Activated T-cell treated with anti-CD3 and anti-CD28 coated beads, Interleukin-2, amount 50 U/mL, for 72 hours (primary cell): ENCODE measurements at regions not wholly inside any gene's neighbourhood (a gene's known extent, or its start where the extent isn't known, plus 50 kb on each side); places are given as distances from the start of the nearest gene placed in this dataset.
"Not testable (repeated sequence)": the region's sequence is repeated elsewhere in the genome, so short reads cannot be mapped to it uniquely, and the experiment has no call there.

Experiments
- ATAC-seq, 2 donors: fragments of 150-1000 bp; cut with Tn5 transposase; replicated peaks in 1 of 2; 2 replicates each; pipeline ENCODE4 v1.10.0; 2021; ENCODE audit warnings: moderate library complexity in 2 of 2, mild to moderate bottlenecking in 1 of 2
- DNase-seq, 2 donors: peaks; one replicate each; pipeline ENCODE4 v3.0.0; 2021 to 2022; ENCODE audit warnings: mixed read lengths in 1 of 2
- H3K27ac Mint-ChIP-seq: one replicate; pipeline ENCODE4 v1.8.0; 2022; ENCODE audit warnings: mild to moderate bottlenecking, moderate library complexity, mixed read lengths
- H3K27me3 Mint-ChIP-seq: one replicate; pipeline ENCODE4 v1.8.0; 2022; ENCODE audit warnings: low read depth, mixed read lengths
- H3K36me3 Mint-ChIP-seq, 2 donors: one replicate each; pipeline ENCODE4 v1.8.0; 2022; ENCODE audit warnings: mixed read lengths in 2 of 2, mild to moderate bottlenecking in 1 of 2; ENCODE audit not compliant: insufficient read depth in 2 of 2
- H3K4me1 Mint-ChIP-seq: one replicate; pipeline ENCODE4 v1.8.0; 2022; ENCODE audit warnings: low read depth, mixed read lengths
- H3K4me3 Mint-ChIP-seq, 2 donors: one replicate each; pipeline ENCODE4 v1.8.0; 2022; ENCODE audit warnings: mild to moderate bottlenecking in 2 of 2, mixed read lengths in 2 of 2, moderate library complexity in 2 of 2
- H3K9me3 Mint-ChIP-seq, 2 donors: one replicate each; pipeline ENCODE4 v1.8.0; 2022; ENCODE audit warnings: mixed read lengths in 2 of 2

DNA sequence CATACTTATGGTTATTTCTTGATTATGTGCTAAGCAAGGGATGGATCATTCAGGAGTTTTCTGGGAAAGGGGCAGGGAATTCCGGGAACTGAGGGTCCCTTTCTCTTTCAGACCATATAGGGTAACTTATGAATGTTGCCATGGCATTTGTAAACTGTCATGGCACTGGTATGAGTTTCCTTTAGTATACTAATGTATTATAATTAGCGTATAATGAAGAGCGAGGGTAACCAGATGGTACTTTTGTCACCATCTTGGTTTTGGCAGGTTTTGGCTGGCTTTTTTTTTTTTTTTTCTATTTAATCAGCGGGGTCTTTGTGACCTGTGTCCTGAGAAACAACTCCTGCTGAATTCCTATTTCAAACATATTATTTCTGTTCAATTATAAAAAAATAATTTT is 237.6 kb upstream of the PTER start:
- ATAC-seq (no peak), DNase-seq (no peak)
- peaks cover 15% of the 10 kb centered on the region for H3K4me1 Mint-ChIP-seq
- no peaks in the 10 kb centered on the region for H3K27me3 Mint-ChIP-seq
- no peak overlapping the region for H3K4me3 Mint-ChIP-seq
- peaks cover 0 to 3% of the 10 kb centered on the region in 2 donors for H3K36me3 Mint-ChIP-seq
- H3K9me3 Mint-ChIP-seq = peaks cover 0 to 9% of the 10 kb centered on the region in 2 donors
- H3K27ac Mint-ChIP-seq = no peak overlapping the region

DNA sequence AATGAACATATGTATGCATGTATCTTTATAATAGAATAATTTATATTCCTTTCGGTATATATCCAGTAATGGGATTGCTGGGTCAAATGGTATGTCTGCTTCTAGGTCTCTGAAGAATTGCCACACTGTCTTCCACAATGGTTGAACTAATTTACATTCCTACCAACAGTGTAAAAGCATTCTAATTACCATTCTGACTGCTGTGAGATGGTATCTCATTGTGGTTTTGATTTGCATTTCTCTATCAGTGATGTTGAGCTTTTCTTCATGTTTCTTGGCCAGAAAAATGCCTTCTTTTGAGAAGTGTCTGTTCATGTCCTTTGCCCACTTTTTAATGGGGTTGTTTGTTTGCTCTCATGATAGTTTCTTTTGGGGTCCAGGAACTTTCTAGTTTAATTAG is 213.2 kb upstream of the PTER start:
- ATAC-seq, DNase-seq, H3K4me1 Mint-ChIP-seq, H3K4me3 Mint-ChIP-seq, H3K27me3 Mint-ChIP-seq, H3K27ac Mint-ChIP-seq, H3K36me3 Mint-ChIP-seq: not testable (repeated sequence)
- peaks cover 12 to 17% of the 10 kb centered on the region in 2 donors for H3K9me3 Mint-ChIP-seq

DNA sequence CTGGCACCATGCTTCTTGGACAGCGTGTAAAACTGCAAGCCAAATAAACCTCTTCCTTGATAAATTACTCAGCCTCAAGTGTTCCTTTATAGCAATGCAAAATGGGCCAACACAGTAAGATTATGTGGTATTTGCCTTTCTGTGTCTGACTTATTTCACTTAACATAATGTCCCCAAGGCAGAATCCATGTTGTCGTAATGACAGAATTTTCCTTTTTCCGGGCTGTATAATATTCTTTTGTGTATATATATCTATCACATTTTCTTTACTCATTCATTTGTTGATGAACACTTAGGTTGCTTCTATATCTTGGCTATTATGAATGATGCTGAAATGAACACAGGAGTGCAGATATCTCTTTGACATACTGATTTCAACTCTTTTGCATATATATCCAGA is 209.1 kb upstream of the PTER start:
- Mint-ChIP-seq H3K4me3 (no peak overlapping the region), H3K9me3 (peaks cover 8 to 10% of the 10 kb centered on the region in 2 donors), H3K27me3 (no peaks in the 10 kb centered on the region), H3K4me1 (no peaks in the 10 kb centered on the region), H3K27ac (no peak overlapping the region), H3K36me3 (peaks cover 0 to 3% of the 10 kb centered on the region in 2 donors)
- DNase-seq (no peak), ATAC-seq (no peak)

DNA sequence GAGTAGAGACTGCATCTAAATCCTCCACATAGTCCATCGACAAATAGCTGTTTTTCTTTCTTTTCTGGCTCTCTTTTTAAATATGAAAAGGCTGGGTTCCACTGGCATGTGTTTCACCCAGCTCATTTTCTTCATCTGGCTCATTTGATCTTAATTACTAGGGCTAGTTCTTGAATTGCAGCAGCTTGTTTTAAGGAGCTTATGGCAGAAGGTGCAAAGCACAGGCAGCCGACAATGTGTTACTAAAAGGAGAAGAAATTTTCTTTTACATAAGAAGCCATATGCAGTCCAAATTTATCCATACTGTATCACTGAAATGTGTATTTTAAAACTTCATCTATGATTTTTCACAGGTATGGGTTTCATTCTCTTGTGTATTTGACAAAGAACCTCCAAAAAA is 205.6 kb upstream of the PTER start:
- DNase-seq = no peak
- Mint-ChIP-seq H3K36me3 (no peaks in the 10 kb centered on the region), H3K27ac (no peak overlapping the region), H3K27me3 (no peaks in the 10 kb centered on the region), H3K4me1 (no peaks in the 10 kb centered on the region), H3K9me3 (peaks cover 2 to 6% of the 10 kb centered on the region in 2 donors), H3K4me3 (no peak overlapping the region)
- no peak for ATAC-seq

DNA sequence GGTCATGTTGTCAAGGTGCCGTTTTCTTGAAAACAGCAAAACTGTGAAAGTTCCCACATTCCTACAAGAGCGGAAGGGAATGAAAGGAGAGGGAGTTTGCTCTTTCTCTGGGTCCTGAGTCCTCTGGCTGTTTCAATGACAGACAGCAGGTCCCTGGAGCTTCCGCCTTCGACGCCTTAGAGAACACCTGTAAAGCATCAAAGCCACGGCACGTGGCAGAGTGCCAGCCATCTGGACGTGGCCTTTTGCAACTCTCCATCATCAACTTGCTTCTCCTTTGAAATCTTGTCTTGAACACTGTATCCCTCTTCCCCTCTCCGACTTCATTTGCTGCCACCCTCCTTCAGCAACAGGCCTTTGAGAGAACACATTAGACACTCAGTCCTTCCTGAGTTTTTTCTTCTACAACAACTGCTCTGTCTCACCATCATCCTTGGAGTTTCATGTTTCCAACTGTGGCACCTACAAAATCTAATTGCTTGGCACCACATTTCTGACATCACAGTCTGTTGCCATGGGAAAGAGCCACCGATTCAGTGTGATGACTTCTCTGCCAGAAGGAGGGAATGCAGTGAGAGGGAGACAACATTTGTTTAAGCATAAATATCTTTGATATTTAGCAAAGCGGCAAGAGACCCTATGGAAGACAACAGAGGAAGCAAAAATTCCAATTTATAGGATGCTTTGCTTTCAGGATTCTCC is 204.9 kb upstream of the PTER start:
- H3K4me3 Mint-ChIP-seq = no peak overlapping the region
- no peaks in the 10 kb centered on the region for H3K36me3 Mint-ChIP-seq
- no peaks in the 10 kb centered on the region for H3K4me1 Mint-ChIP-seq
- peaks cover 2 to 6% of the 10 kb centered on the region in 2 donors for H3K9me3 Mint-ChIP-seq
- H3K27ac Mint-ChIP-seq = no peak overlapping the region
- no peaks in the 10 kb centered on the region for H3K27me3 Mint-ChIP-seq
- DNase-seq (no peak), ATAC-seq (no peak)

DNA sequence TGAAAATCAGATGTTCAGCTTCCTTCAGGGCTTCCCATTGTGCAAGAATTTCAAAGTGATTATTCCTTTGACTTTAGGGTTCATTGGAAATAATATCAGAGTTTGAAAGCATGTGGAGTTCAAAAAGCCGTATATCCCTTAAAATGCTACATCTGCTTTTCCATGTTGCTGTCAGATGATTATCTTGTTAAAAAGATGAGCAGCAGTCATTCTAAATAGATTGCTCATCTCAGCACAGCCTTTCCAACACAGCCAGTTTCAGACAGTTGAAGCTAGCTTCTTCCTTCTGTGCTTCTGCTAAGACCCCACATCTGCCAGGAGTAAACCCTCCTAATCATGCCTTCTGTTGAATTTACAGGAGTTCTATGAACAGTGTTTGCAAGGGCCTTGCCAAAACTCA is 204.4 kb upstream of the PTER start:
- Mint-ChIP-seq H3K9me3 (peaks cover 0 to 5% of the 10 kb centered on the region in 2 donors), H3K27ac (no peak overlapping the region), H3K4me3 (no peak overlapping the region), H3K27me3 (no peaks in the 10 kb centered on the region), H3K4me1 (no peaks in the 10 kb centered on the region), H3K36me3 (no peaks in the 10 kb centered on the region)
- no peak for DNase-seq
- ATAC-seq = no peak

DNA sequence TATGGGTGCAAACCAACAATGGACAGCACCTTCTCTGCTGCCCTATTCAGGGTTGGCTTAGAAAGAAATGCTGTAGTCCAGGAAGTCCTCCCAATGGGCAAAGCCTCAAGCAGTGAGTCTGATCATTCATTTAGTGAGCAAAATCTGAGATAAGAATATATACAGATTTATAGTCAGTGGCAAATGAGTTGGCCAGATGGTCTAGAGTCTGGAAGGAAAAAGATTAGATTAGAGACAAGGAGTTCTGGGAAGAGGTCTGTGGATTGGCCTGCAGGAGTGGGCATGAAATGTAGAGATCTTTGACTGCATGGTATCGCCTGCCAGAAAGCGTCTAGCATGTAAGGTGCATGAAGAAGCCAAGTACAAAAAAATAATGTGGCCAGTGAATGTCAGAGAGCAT is 201.9 kb upstream of the PTER start:
- Mint-ChIP-seq H3K27ac (no peak overlapping the region), H3K36me3 (no peaks in the 10 kb centered on the region), H3K27me3 (no peaks in the 10 kb centered on the region), H3K4me3 (no peak overlapping the region), H3K9me3 (peaks cover 1 to 4% of the 10 kb centered on the region in 2 donors), H3K4me1 (no peaks in the 10 kb centered on the region)
- DNase-seq = no peak
- ATAC-seq = no peak

GRCh38 chr10:16242446-16242845 is 194.4 kb upstream of the PTER start:
- H3K4me3 Mint-ChIP-seq = no peak overlapping the region
- DNase-seq (no peak), ATAC-seq (no peak)
- peaks cover 3 to 4% of the 10 kb centered on the region in 2 donors for H3K9me3 Mint-ChIP-seq
- H3K36me3 Mint-ChIP-seq = no peaks in the 10 kb centered on the region
- H3K27me3 Mint-ChIP-seq = no peaks in the 10 kb centered on the region
- H3K4me1 Mint-ChIP-seq = no peaks in the 10 kb centered on the region
- H3K27ac Mint-ChIP-seq = no peak overlapping the region

- Mint-ChIP-seq H3K9me3 (peaks cover 3 to 4% of the 10 kb centered on the region in 2 donors), H3K27me3 (no peaks in the 10 kb centered on the region), H3K27ac (no peak overlapping the region), H3K4me1 (no peaks in the 10 kb centered on the region), H3K36me3 (no peaks in the 10 kb centered on the region), H3K4me3 (no peak overlapping the region)
- no peak for ATAC-seq
- DNase-seq = no peak
Observed at GRCh38 chr10:16242859-16243613, 193.8 kb upstream of the PTER start.

DNA sequence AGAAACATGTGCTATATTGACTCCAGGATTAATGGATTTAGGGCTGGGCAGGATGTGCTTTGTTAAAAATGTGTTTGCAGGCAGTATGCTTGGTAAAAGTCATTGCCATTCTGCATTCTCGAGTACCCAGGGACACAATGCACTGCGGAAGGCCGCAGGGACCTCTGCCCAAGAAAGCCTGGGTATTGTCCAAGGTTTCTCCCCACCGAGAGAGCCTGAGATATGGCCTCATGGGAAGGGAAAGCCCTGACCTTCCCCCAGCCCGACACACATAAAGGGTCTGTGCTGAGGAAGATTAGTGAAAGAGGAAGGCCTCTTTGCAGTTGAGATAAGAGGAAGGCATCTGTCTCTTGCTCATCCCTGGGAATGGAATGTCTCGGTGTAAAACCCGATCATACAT is 186.7 kb upstream of the PTER start:
- not testable (repeated sequence) for DNase-seq, ATAC-seq, H3K4me3 Mint-ChIP-seq, H3K27ac Mint-ChIP-seq, H3K4me1 Mint-ChIP-seq, H3K36me3 Mint-ChIP-seq, H3K27me3 Mint-ChIP-seq, H3K9me3 Mint-ChIP-seq

DNA sequence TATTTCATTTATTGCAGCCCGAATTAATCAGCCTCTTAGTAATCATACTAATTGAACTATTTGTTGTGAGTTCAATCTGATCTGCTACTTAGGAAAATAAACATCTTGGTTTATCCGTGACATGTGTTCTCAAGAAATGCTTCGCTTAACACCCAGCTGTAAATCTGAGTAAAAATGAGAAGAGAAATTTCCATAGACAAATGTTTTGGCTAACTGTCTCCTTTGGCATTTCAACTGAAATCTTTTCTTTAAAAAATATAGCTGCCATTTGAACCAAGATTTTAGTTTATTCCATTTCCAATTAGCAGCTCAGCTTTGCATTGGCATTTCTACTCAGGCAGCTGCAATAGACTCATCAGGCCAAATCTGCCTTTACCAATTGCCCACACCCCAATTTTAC is 180.5 kb upstream of the PTER start:
- H3K27me3 Mint-ChIP-seq = no peaks in the 10 kb centered on the region
- peaks cover 0 to 1% of the 10 kb centered on the region in 2 donors for H3K36me3 Mint-ChIP-seq
- no peaks in the 10 kb centered on the region for H3K4me1 Mint-ChIP-seq
- peaks cover 2 to 11% of the 10 kb centered on the region in 2 donors for H3K9me3 Mint-ChIP-seq
- H3K4me3 Mint-ChIP-seq = no peak overlapping the region
- DNase-seq (no peak), ATAC-seq (no peak)
- H3K27ac Mint-ChIP-seq = no peak overlapping the region

DNA sequence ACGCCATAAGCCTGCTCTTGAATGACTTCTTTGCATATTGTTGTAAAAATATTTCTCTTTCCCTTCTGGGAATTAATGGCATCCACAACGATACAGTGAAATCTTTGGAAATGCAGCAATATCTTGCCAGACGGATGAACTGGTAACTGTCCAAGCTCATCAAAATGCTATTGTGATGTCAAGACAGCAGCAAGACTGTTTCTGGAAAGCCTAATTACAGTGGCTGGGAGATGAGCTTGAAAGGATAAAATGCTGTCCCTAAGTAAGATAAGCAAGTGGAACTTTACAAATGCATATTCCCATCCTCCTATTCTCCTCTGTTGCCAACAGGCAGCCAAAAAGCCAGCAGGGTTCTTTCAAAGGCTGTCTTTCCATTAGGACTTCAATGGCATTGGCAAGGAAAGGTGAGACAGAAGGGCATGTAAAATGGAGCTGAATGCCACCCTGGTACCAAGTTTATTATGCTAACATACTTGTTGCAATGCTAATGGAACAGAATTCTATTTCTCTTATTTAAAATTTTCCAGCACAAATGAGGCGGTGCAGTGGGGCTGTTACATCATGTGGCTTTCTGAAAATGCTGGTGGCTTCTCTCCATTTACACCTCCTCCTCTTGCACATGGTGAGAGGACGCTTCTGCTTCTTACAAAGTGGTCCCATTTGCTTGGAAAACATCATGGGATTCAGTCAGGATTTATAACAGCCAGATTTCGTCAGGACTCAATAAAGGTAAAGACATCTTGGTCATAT is 178.3 kb upstream of the PTER start:
- DNase-seq = no peak
- ATAC-seq = no peak
- Mint-ChIP-seq H3K36me3 (peaks cover 0 to 1% of the 10 kb centered on the region in 2 donors), H3K4me3 (no peak overlapping the region), H3K9me3 (peaks cover 2 to 4% of the 10 kb centered on the region in 2 donors), H3K27ac (no peak overlapping the region), H3K4me1 (no peaks in the 10 kb centered on the region), H3K27me3 (no peaks in the 10 kb centered on the region)

- no peak for ATAC-seq
- H3K9me3 Mint-ChIP-seq = peaks cover 0 to 4% of the 10 kb centered on the region in 2 donors
Observed at GRCh38 chr10:16259726-16260125, 177.1 kb upstream of the PTER start.

More at GRCh38 chr10:16259726-16260125, 177.1 kb upstream of the PTER start:
- Mint-ChIP-seq H3K4me3 (no peak overlapping the region), H3K27me3 (no peaks in the 10 kb centered on the region), H3K4me1 (no peaks in the 10 kb centered on the region), H3K27ac (no peak overlapping the region), H3K36me3 (peaks cover 0 to 1% of the 10 kb centered on the region in 2 donors)
- no peak for DNase-seq
